Astrocyte (in vitro differentiated cells and primary cell): ENCODE measurements at regions not wholly inside any gene's neighbourhood (a gene's known extent, or its start where the extent isn't known, plus 50 kb on each side); places are given as distances from the start of the nearest gene placed in this dataset.

Experiments
- DNase-seq: peaks from one replicate; pipeline ENCODE4 v3.0.0-alpha.2; 2010; ENCODE audit warnings: low read depth
- FAIRE-seq: peaks from 2 replicates; lab custom pipeline; 2011; peaks lifted over from hg19 to GRCh38; lab: Jason Lieb, UNC
- H2AFZ ChIP-seq: 2 replicates; pipeline ENCODE4 v1.6.0; 2012; ENCODE audit warnings: low read depth, low read length, inconsistent platforms
- H3K27ac ChIP-seq: 2 replicates; pipeline ENCODE4 v1.5.1; 2011; ENCODE audit warnings: low read depth, low read length, inconsistent platforms
- H3K27me3 ChIP-seq: 2 replicates; pipeline ENCODE4 v1.6.0; 2011; ENCODE audit warnings: low read length, inconsistent platforms; ENCODE audit not compliant: insufficient read depth
- H3K36me3 ChIP-seq: 2 replicates; pipeline ENCODE4 v1.5.1; 2011; ENCODE audit warnings: low read length, inconsistent platforms; ENCODE audit not compliant: insufficient read depth
- H3K4me1 ChIP-seq: 2 replicates; pipeline ENCODE4 v1.5.1; 2011; ENCODE audit warnings: low read length, inconsistent platforms; ENCODE audit not compliant: insufficient read depth
- H3K4me2 ChIP-seq: 2 replicates; pipeline ENCODE4 v1.6.0; 2012; ENCODE audit warnings: low read length, inconsistent platforms
- H3K4me3 ChIP-seq: 2 replicates; pipeline ENCODE4 v1.5.1; 2011; ENCODE audit warnings: low read depth, mild to moderate bottlenecking, low read length, inconsistent platforms; ENCODE audit not compliant: insufficient read depth
- H3K79me2 ChIP-seq: 2 replicates; pipeline ENCODE4 v1.6.0; 2012; ENCODE audit warnings: mild to moderate bottlenecking, low read length, inconsistent platforms; ENCODE audit not compliant: insufficient read depth
- H3K9ac ChIP-seq: 2 replicates; pipeline ENCODE4 v1.6.0; 2012; ENCODE audit warnings: mild to moderate bottlenecking, low read length, inconsistent platforms
- H3K9me3 ChIP-seq: 2 replicates; pipeline ENCODE4 v1.5.1; 2012; ENCODE audit warnings: low read depth, mild to moderate bottlenecking, low read length, inconsistent platforms; ENCODE audit not compliant: insufficient read depth
- H4K20me1 ChIP-seq: 2 replicates; pipeline ENCODE4 v1.6.0; 2012; ENCODE audit warnings: low read length, inconsistent platforms; ENCODE audit not compliant: insufficient read depth
- H3K27ac Mint-ChIP-seq: one replicate; pipeline ENCODE4 v1.8.0; 2021; ENCODE audit warnings: mild to moderate bottlenecking, mixed read lengths; ENCODE audit not compliant: unreplicated experiment
- H3K27me3 Mint-ChIP-seq: one replicate; pipeline ENCODE4 v1.8.0; 2021; ENCODE audit warnings: low read depth, mixed read lengths; ENCODE audit not compliant: unreplicated experiment
- H3K36me3 Mint-ChIP-seq: one replicate; pipeline ENCODE4 v1.8.0; 2021; ENCODE audit warnings: low read depth, mixed read lengths; ENCODE audit not compliant: unreplicated experiment
- H3K4me1 Mint-ChIP-seq: one replicate; pipeline ENCODE4 v1.8.0; 2021; ENCODE audit warnings: low read depth, mixed read lengths; ENCODE audit not compliant: unreplicated experiment
- H3K4me3 Mint-ChIP-seq: one replicate; pipeline ENCODE4 v1.8.0; 2021; ENCODE audit warnings: mild to moderate bottlenecking, moderate library complexity, mixed read lengths; ENCODE audit not compliant: unreplicated experiment
- H3K9me3 Mint-ChIP-seq: one replicate; pipeline ENCODE4 v1.8.0; 2021; ENCODE audit warnings: mild to moderate bottlenecking, mixed read lengths; ENCODE audit not compliant: unreplicated experiment
- CTCF ChIP-seq: IDR thresholded peaks from 2 replicates; pipeline ENCODE4 v1.5.1; 2011; ENCODE audit warnings: low read depth, mild to moderate bottlenecking, inconsistent platforms, low read length, moderate library complexity; ENCODE audit not compliant: insufficient read depth
- EZH2 ChIP-seq: IDR thresholded peaks from 2 replicates; pipeline ENCODE4 v1.6.1; 2012; ENCODE audit warnings: mild to moderate bottlenecking, low read length, inconsistent platforms; ENCODE audit not compliant: insufficient read depth

DNA sequence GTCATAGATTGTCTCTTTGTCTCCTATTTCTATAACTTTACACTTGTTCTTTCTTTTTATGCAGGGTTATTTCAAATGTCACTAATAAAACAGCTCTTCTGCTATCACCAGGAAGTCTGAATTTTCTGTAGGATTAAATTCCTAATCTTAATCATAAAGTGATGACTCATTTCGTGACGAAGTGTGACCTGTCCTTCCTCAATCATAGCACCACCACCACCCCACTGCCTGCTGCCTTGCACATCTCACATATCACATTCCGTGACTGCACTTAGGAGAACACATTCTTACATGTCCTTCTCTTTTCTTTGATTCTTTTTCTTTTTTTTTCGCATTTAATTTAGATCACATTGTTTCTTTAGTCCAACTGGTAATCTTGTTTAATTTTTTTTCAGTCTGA, 57.7 kb upstream of the UGT2B7 start:
- Histone ChIP-seq H3K4me3 (no peak overlapping the region), H3K4me2 (no peak overlapping the region), H3K27ac (no peak overlapping the region), H3K9ac (no peak overlapping the region), H3K79me2 (no peaks in the 10 kb centered on the region), H2AFZ (no peak overlapping the region), H3K36me3 (no peaks in the 10 kb centered on the region), H3K27me3 (no peaks in the 10 kb centered on the region), H3K4me1 (no peaks in the 10 kb centered on the region), H4K20me1 (no peaks in the 10 kb centered on the region), H3K9me3 (no peaks in the 10 kb centered on the region)
- Mint-ChIP-seq H3K4me3 (no peak overlapping the region), H3K27ac (no peak overlapping the region), H3K4me1 (no peaks in the 10 kb centered on the region), H3K27me3 (no peaks in the 10 kb centered on the region), H3K9me3 (peaks cover 1% of the 10 kb centered on the region), H3K36me3 (peaks cover 4% of the 10 kb centered on the region)
- DNase-seq (no peak), FAIRE-seq (no peak)
- TF ChIP-seq EZH2, result no peak
- TF ChIP-seq CTCF, result no peak

DNA sequence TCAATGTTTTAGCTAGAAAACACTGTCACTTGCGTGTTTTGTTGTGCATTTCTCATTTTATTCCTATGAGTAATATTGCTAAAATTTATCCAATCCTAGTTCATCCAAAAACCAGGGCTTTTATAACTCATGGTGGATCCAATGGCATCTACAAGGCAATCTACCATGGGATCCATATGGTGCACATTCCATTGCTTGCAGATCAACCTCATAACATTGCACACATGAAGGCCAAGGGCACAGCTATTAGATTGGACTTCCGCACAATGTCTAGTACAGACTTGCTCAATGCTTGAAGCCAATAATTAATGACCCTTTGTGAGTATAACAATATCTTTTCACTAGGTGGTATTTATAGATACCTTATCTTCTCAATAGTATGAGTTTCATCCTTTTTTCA, 57.2 kb upstream of the UGT2B7 start:
- H3K9ac ChIP-seq, result no peak overlapping the region
- TF ChIP-seq EZH2 (no peak), CTCF (no peak)
- DNase-seq (peak; percentile 26), FAIRE-seq (no peak)
- no peaks in the 10 kb centered on the region for H3K36me3 ChIP-seq
- Mint-ChIP-seq H3K4me1 (no peaks in the 10 kb centered on the region), H3K4me3 (no peak overlapping the region), H3K27me3 (no peaks in the 10 kb centered on the region), H3K27ac (no peak overlapping the region), H3K36me3 (peaks cover 4% of the 10 kb centered on the region), H3K9me3 (peaks cover 1% of the 10 kb centered on the region)
- no peak overlapping the region for H3K27ac ChIP-seq
- no peak overlapping the region for H3K4me3 ChIP-seq
- no peak overlapping the region for H2AFZ ChIP-seq
- no peaks in the 10 kb centered on the region for H3K27me3 ChIP-seq
- H4K20me1 ChIP-seq, result no peaks in the 10 kb centered on the region
- no peak overlapping the region for H3K4me2 ChIP-seq
- no peaks in the 10 kb centered on the region for H3K4me1 ChIP-seq
- no peaks in the 10 kb centered on the region for H3K9me3 ChIP-seq
- H3K79me2 ChIP-seq, result no peaks in the 10 kb centered on the region

DNA sequence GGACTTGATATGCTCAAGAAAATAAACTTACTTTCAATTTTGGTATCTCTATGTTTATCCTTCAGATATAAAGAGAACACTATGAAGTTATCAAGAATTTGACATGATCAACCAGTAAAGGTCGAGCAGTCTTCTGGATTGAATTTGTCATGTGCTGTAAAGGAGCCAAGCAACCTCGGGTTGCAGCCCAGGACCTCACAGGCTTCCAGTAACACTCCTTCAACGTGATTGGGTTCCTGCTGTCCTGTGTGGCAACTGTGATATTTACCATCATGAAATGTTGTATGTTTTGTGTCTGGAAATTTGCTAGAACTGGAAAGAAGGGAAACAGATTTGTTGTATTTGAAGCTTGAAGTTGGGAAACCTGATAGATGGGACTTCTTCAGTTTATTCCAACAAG, 52.0 kb upstream of the UGT2B7 start:
- Histone ChIP-seq H3K4me1 (no peaks in the 10 kb centered on the region), H3K79me2 (no peaks in the 10 kb centered on the region), H3K36me3 (no peaks in the 10 kb centered on the region), H3K4me2 (no peak overlapping the region), H3K9ac (no peak overlapping the region), H4K20me1 (no peaks in the 10 kb centered on the region), H3K27me3 (no peaks in the 10 kb centered on the region), H2AFZ (no peak overlapping the region), H3K27ac (no peak overlapping the region), H3K4me3 (no peak overlapping the region), H3K9me3 (no peaks in the 10 kb centered on the region)
- Mint-ChIP-seq H3K4me1 (no peaks in the 10 kb centered on the region), H3K27me3 (no peaks in the 10 kb centered on the region), H3K9me3 (no peaks in the 10 kb centered on the region), H3K27ac (no peak overlapping the region), H3K4me3 (no peak overlapping the region), H3K36me3 (no peaks in the 10 kb centered on the region)
- TF ChIP-seq EZH2 (no peak), CTCF (no peak)
- FAIRE-seq, result no peak
- DNase-seq, result no peak
